ENCODE measurements at regions not wholly inside any gene's neighbourhood (a gene's known extent, or its start where the extent isn't known, plus 50 kb on each side); places are given as distances from the start of the nearest gene placed in this dataset.

DNA sequence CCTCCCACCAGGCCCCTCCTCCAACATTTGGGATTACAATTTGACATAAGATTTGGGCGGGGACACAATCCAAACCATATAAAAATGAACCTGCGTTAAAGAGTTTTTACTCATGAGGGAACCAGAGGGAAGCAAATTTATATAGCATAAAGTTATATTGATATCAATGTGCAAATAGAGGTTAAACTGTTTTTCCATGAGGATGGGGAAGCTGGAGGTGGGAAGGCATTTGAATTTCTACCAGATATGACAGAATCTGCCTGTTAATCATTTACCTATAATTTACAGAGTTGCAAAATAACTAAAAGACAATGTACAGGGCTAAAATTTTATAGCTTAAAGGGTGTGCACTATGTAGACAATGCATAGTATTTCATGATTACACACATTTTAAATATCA lies 322.0 kb upstream of the FKBP1C start:
- TF ChIP-seq POLR2AphosphoS5 (IDR thresholded peaks at IDR 0.05) (no peak), CTCF (IDR thresholded peaks at IDR 0.05) (no peak), POLR2A (IDR thresholded peaks at IDR 0.05; ENCODE audit: low read depth) (no peak)

All from esophagus muscularis mucosa (tissue), 3 donors.